ENCODE measurements at regions not wholly inside any gene's neighbourhood (a gene's known extent, or its start where the extent isn't known, plus 50 kb on each side); places are given as distances from the start of the nearest gene placed in this dataset.

DNA sequence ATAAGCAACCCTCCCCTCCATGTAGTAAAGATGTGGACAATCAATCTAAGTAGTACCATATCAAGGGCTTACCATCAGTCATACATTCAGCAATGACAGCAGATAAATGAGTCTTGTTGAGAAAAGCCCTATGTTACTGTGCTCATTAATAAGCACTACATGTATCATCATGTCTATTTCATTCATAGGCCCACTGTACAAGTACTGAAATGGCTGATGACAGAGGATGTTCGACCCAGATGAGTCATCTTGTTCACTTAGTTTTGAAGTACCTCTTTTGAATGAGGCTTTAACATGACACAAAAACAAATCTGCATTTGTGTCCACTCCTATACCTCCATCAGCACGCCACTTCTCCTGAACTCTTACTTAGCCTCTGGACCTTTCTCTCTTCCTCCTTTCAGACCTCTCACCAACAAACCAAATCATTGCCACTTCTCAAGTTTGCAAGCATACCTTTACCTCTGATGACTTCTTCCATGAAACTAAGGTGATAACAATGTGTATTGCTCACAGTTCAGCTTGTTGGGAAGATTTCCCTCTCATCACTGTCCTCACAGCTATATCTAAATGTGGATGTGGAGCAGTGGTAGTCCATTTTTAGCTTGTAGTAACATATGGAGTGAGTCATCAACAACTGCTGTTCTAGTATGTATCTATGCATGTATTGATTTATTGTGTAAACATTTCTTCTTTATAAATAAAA lies 921.0 kb upstream of the SLC39A10 start:
- 40% methylated on average over 1 of the region's 2 CpGs for WGBS (ENCODE audit: insufficient coverage)
- H3K27ac Mint-ChIP-seq, result no peak overlapping the region
- POLR2A ChIA-PET, result no interaction called here

DNA sequence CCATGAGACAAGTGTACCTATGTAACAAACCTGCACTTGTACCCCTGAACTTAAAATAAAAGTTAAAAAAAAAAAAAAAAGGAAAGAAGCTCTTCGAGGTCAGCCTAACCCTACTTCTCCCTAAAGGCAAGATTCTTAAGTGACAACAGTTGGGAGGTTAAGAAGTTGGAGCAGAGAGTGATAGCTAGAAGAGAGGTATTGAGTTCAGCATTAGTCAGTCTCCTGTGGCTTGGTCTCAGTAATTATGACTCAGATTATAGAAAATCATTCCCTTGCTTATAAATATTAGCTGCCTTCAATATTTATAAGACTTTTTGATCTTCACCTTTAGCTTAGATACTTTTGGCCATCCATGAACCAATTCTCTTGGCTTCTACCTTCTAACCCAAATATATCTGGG lies 926.8 kb upstream of the SLC39A10 start:
- Mint-ChIP-seq H3K27me3 (no peaks in the 10 kb centered on the region), H3K9me3 (peaks cover 0 to 8% (median 3%) of the 10 kb centered on the region in 3 donors), H3K4me1 (no peaks in the 10 kb centered on the region), H3K27ac (no peak overlapping the region), H3K4me3 (no peak overlapping the region), H3K36me3 (no peaks in the 10 kb centered on the region)
- ATAC-seq (replicated peaks in 1 of 4) (no peak), DNase-seq (no peak)
- H3K4me3 ChIP-seq (ENCODE audit: control insufficient read depth in 1 of 2, extremely low read depth in 1 of 2, low read length in 1 of 2), result no peak overlapping the region
- H3K4me1 ChIP-seq (ENCODE audit: control insufficient read depth in 1 of 2, extremely low read depth in 1 of 2, insufficient read depth in 2 of 2, low read length in 2 of 2), result no peaks in the 10 kb centered on the region
- POLR2A ChIA-PET, result no interaction called here
- no peaks in the 10 kb centered on the region for H3K36me3 ChIP-seq (ENCODE audit: control insufficient read depth in 2 of 2, extremely low read depth in 1 of 2, insufficient read depth in 1 of 2, low read length in 1 of 2)
- no peaks in the 10 kb centered on the region for H3K9me3 ChIP-seq
- no peak overlapping the region for H3K27ac ChIP-seq (ENCODE audit: low read length)
- CTCF ChIA-PET, result interaction anchor here (0.6 to 0.7 kb wide), 3 partner anchors 576 to 1060 kb away, joined by 3 to 4 read pairs (median 3); no protein-coding TSS in a partner anchor
- WGBS (ENCODE audit: insufficient coverage), result no CpG with 5 or more reads among the region's 1 CpG
- no peaks in the 10 kb centered on the region for H3K27me3 ChIP-seq (replicated peaks in 1 of 2; ENCODE audit: control insufficient read depth in 2 of 2, extremely low read depth in 1 of 2, insufficient read depth in 2 of 2, low read length in 1 of 2)

More for the DNA sequence above, 921.0 kb upstream of the SLC39A10 start:
- no peaks in the 10 kb centered on the region for H3K9me3 ChIP-seq
- H3K27me3 ChIP-seq (replicated peaks in 1 of 2; ENCODE audit: control insufficient read depth in 2 of 2, extremely low read depth in 1 of 2, insufficient read depth in 2 of 2, low read length in 1 of 2), result no peaks in the 10 kb centered on the region
- CTCF ChIA-PET, result interaction anchor here in 1 of 2 donors (0.6 kb wide), 1 partner anchor 555 kb away, joined by 3 read pairs; no protein-coding TSS in a partner anchor
- Mint-ChIP-seq H3K9me3 (peaks cover 0 to 9% (median 7%) of the 10 kb centered on the region in 3 donors), H3K4me3 (no peak overlapping the region), H3K4me1 (no peaks in the 10 kb centered on the region), H3K27me3 (peaks cover 0 to 5% of the 10 kb centered on the region in 2 donors), H3K36me3 (no peaks in the 10 kb centered on the region)
- no peak overlapping the region for H3K4me3 ChIP-seq (ENCODE audit: control insufficient read depth in 1 of 2, extremely low read depth in 1 of 2, low read length in 1 of 2)
- ATAC-seq (replicated peaks in 1 of 4) (no peak), DNase-seq (no peak)
- no peaks in the 10 kb centered on the region for H3K4me1 ChIP-seq (ENCODE audit: control insufficient read depth in 1 of 2, extremely low read depth in 1 of 2, insufficient read depth in 2 of 2, low read length in 2 of 2)
- no peak overlapping the region for H3K27ac ChIP-seq (ENCODE audit: low read length)
- no peaks in the 10 kb centered on the region for H3K36me3 ChIP-seq (ENCODE audit: control insufficient read depth in 2 of 2, extremely low read depth in 1 of 2, insufficient read depth in 1 of 2, low read length in 1 of 2)

GRCh38 chr2:194725169-194725568 lies 931.9 kb upstream of the SLC39A10 start:
- no peak overlapping the region for H3K27ac Mint-ChIP-seq
- POLR2A ChIA-PET, result no interaction called here
- H3K4me1 Mint-ChIP-seq, result no peaks in the 10 kb centered on the region
- CTCF ChIA-PET, result no interaction called here
- ATAC-seq (replicated peaks in 1 of 4) (no peak), DNase-seq (no peak)
- Histone ChIP-seq H3K4me1 (ENCODE audit: control insufficient read depth in 1 of 2, extremely low read depth in 1 of 2, insufficient read depth in 2 of 2, low read length in 2 of 2) (no peaks in the 10 kb centered on the region), H3K36me3 (ENCODE audit: control insufficient read depth in 2 of 2, extremely low read depth in 1 of 2, insufficient read depth in 1 of 2, low read length in 1 of 2) (no peaks in the 10 kb centered on the region), H3K4me3 (ENCODE audit: control insufficient read depth in 1 of 2, extremely low read depth in 1 of 2, low read length in 1 of 2) (no peak overlapping the region), H3K27me3 (replicated peaks in 1 of 2; ENCODE audit: control insufficient read depth in 2 of 2, extremely low read depth in 1 of 2, insufficient read depth in 2 of 2, low read length in 1 of 2) (no peaks in the 10 kb centered on the region), H3K9me3 (no peaks in the 10 kb centered on the region), H3K27ac (ENCODE audit: low read length) (no peak overlapping the region)
- no peaks in the 10 kb centered on the region for H3K9me3 Mint-ChIP-seq
- WGBS (ENCODE audit: insufficient coverage), result no CpG with 5 or more reads among the region's 1 CpG
- H3K36me3 Mint-ChIP-seq, result no peaks in the 10 kb centered on the region
- no peak overlapping the region for H3K4me3 Mint-ChIP-seq
- no peaks in the 10 kb centered on the region for H3K27me3 Mint-ChIP-seq

DNA sequence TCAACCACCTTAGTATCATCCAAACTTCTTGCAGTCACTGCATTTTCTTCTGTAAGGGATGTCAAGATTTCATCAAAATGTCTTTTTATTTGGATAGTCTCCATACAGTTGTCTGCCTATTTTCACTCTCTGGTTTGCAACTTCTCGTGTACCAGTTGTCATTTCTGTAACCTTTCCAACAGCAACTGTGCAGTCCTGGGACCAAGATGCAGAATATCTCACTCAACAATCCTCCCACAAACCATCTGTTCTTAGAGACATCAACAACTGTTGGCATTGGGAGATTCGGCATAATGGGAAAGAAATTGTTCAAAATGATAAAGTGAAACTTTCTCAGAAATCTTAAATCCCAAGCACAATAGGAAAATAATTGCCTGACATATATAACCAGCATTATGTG lies 933.6 kb upstream of the SLC39A10 start:
- ChIA-PET CTCF (no interaction called here), POLR2A (no interaction called here)
- no peaks in the 10 kb centered on the region for H3K36me3 ChIP-seq (ENCODE audit: control insufficient read depth in 2 of 2, extremely low read depth in 1 of 2, insufficient read depth in 1 of 2, low read length in 1 of 2)
- Mint-ChIP-seq H3K4me1 (no peaks in the 10 kb centered on the region), H3K4me3 (no peak overlapping the region), H3K9me3 (no peaks in the 10 kb centered on the region), H3K27ac (no peak overlapping the region), H3K27me3 (no peaks in the 10 kb centered on the region), H3K36me3 (no peaks in the 10 kb centered on the region)
- H3K27ac ChIP-seq (ENCODE audit: low read length), result no peak overlapping the region
- H3K4me1 ChIP-seq (ENCODE audit: control insufficient read depth in 1 of 2, extremely low read depth in 1 of 2, insufficient read depth in 2 of 2, low read length in 2 of 2), result no peaks in the 10 kb centered on the region
- no peaks in the 10 kb centered on the region for H3K9me3 ChIP-seq
- no peak for DNase-seq
- ATAC-seq (replicated peaks in 1 of 4), result no peak
- no peak overlapping the region for H3K4me3 ChIP-seq (ENCODE audit: control insufficient read depth in 1 of 2, extremely low read depth in 1 of 2, low read length in 1 of 2)
- H3K27me3 ChIP-seq (replicated peaks in 1 of 2; ENCODE audit: control insufficient read depth in 2 of 2, extremely low read depth in 1 of 2, insufficient read depth in 2 of 2, low read length in 1 of 2), result no peaks in the 10 kb centered on the region
- no CpG with 5 or more reads among the region's 2 CpGs for WGBS (ENCODE audit: insufficient coverage)

DNA sequence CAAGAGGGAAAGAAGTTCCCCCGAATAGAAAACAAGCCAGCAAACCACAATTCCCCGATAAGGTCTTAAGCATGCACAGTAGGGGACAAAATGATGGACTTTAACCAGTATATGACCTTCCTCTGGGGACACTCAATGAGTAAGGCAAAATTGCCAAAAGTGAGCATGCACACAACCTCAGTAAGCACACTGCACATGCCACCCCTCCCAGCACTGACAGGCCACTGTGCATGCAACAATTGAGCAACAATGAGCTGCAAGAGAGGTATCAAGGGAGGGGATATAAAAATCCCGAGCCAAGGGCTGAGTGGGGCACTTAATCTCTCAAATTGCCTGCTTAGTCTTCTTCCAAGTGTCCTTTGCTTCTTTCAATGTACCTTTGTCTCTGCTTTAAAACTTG lies 935.8 kb upstream of the SLC39A10 start:
- ATAC-seq (replicated peaks in 1 of 4) (no peak), DNase-seq (no peak)
- Mint-ChIP-seq H3K36me3 (no peaks in the 10 kb centered on the region), H3K4me3 (no peak overlapping the region), H3K27me3 (no peaks in the 10 kb centered on the region), H3K4me1 (no peaks in the 10 kb centered on the region), H3K27ac (no peak overlapping the region), H3K9me3 (no peaks in the 10 kb centered on the region)
- Histone ChIP-seq H3K9me3 (no peaks in the 10 kb centered on the region), H3K4me1 (ENCODE audit: control insufficient read depth in 1 of 2, extremely low read depth in 1 of 2, insufficient read depth in 2 of 2, low read length in 2 of 2) (no peaks in the 10 kb centered on the region), H3K27me3 (replicated peaks in 1 of 2; ENCODE audit: control insufficient read depth in 2 of 2, extremely low read depth in 1 of 2, insufficient read depth in 2 of 2, low read length in 1 of 2) (no peaks in the 10 kb centered on the region), H3K27ac (ENCODE audit: low read length) (no peak overlapping the region), H3K36me3 (ENCODE audit: control insufficient read depth in 2 of 2, extremely low read depth in 1 of 2, insufficient read depth in 1 of 2, low read length in 1 of 2) (no peaks in the 10 kb centered on the region), H3K4me3 (ENCODE audit: control insufficient read depth in 1 of 2, extremely low read depth in 1 of 2, low read length in 1 of 2) (no peak overlapping the region)
- CTCF ChIA-PET, result no interaction called here
- WGBS (ENCODE audit: insufficient coverage), result 100% methylated on average over 1 of the region's 3 CpGs
- POLR2A ChIA-PET, result no interaction called here

GRCh38 chr2:194720462-194720861 lies 936.6 kb upstream of the SLC39A10 start:
- H3K4me3 Mint-ChIP-seq, result no peak overlapping the region
- Histone ChIP-seq H3K4me1 (ENCODE audit: control insufficient read depth in 1 of 2, extremely low read depth in 1 of 2, insufficient read depth in 2 of 2, low read length in 2 of 2) (no peaks in the 10 kb centered on the region), H3K27me3 (replicated peaks in 1 of 2; ENCODE audit: control insufficient read depth in 2 of 2, extremely low read depth in 1 of 2, insufficient read depth in 2 of 2, low read length in 1 of 2) (no peaks in the 10 kb centered on the region), H3K27ac (ENCODE audit: low read length) (no peak overlapping the region), H3K9me3 (no peaks in the 10 kb centered on the region), H3K36me3 (ENCODE audit: control insufficient read depth in 2 of 2, extremely low read depth in 1 of 2, insufficient read depth in 1 of 2, low read length in 1 of 2) (no peaks in the 10 kb centered on the region), H3K4me3 (ENCODE audit: control insufficient read depth in 1 of 2, extremely low read depth in 1 of 2, low read length in 1 of 2) (no peak overlapping the region)
- no peaks in the 10 kb centered on the region for H3K36me3 Mint-ChIP-seq
- H3K27ac Mint-ChIP-seq, result no peak overlapping the region
- no peaks in the 10 kb centered on the region for H3K9me3 Mint-ChIP-seq
- no peaks in the 10 kb centered on the region for H3K27me3 Mint-ChIP-seq
- POLR2A ChIA-PET, result no interaction called here
- no CpG with 5 or more reads among the region's 2 CpGs for WGBS (ENCODE audit: insufficient coverage)
- ATAC-seq (replicated peaks in 1 of 4) (no peak), DNase-seq (no peak)
- CTCF ChIA-PET, result no interaction called here
- no peaks in the 10 kb centered on the region for H3K4me1 Mint-ChIP-seq

GRCh38 chr2:194718881-194719280 lies 938.1 kb upstream of the SLC39A10 start:
- ATAC-seq (replicated peaks in 1 of 4), result no peak
- H3K36me3 Mint-ChIP-seq, result no peaks in the 10 kb centered on the region
- Histone ChIP-seq H3K4me1 (ENCODE audit: control insufficient read depth in 1 of 2, extremely low read depth in 1 of 2, insufficient read depth in 2 of 2, low read length in 2 of 2) (no peaks in the 10 kb centered on the region), H3K27ac (ENCODE audit: low read length) (no peak overlapping the region), H3K4me3 (ENCODE audit: control insufficient read depth in 1 of 2, extremely low read depth in 1 of 2, low read length in 1 of 2) (no peak overlapping the region), H3K36me3 (ENCODE audit: control insufficient read depth in 2 of 2, extremely low read depth in 1 of 2, insufficient read depth in 1 of 2, low read length in 1 of 2) (no peaks in the 10 kb centered on the region), H3K9me3 (no peaks in the 10 kb centered on the region), H3K27me3 (replicated peaks in 1 of 2; ENCODE audit: control insufficient read depth in 2 of 2, extremely low read depth in 1 of 2, insufficient read depth in 2 of 2, low read length in 1 of 2) (no peaks in the 10 kb centered on the region)
- peaks cover 0 to 5% of the 10 kb centered on the region in 2 donors for H3K27me3 Mint-ChIP-seq
- H3K9me3 Mint-ChIP-seq, result no peaks in the 10 kb centered on the region
- DNase-seq, result no peak
- WGBS (ENCODE audit: insufficient coverage), result no CpG with 5 or more reads among the region's 1 CpG
- POLR2A ChIA-PET, result no interaction called here
- H3K4me3 Mint-ChIP-seq, result no peak overlapping the region
- no peaks in the 10 kb centered on the region for H3K4me1 Mint-ChIP-seq
- no peak overlapping the region for H3K27ac Mint-ChIP-seq
- CTCF ChIA-PET, result no interaction called here

Measured in T-cell (primary cell).